Fibroblast of gingiva (primary cell): ENCODE measurements at regions not wholly inside any gene's neighbourhood (a gene's known extent, or its start where the extent isn't known, plus 50 kb on each side); places are given as distances from the start of the nearest gene placed in this dataset.

Experiments
- DNase-seq: peaks from one replicate; pipeline ENCODE4 v3.0.0-alpha.2; 2011; ENCODE audit warnings: low read depth

DNA sequence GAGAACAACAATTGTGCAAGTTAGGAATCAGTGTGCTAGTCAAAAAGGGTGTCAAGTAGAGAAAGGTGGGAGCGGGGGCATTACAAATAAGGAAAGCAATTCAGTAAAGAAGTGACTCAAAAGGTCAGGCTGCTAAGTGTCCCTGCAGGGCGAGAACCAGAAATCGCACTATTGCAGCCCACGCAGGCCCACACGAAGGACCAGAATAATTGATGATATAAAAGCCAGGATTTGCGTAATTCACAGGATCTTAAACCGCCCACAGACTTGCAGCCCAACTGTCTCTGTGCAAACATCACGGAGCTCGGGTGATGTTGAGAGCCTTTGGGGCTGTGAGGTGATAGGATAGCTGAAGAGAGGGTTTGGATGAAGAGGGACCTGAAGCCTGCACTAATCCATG, 349.0 kb downstream of the BRINP1 start:
- DNase-seq = no peak

DNA sequence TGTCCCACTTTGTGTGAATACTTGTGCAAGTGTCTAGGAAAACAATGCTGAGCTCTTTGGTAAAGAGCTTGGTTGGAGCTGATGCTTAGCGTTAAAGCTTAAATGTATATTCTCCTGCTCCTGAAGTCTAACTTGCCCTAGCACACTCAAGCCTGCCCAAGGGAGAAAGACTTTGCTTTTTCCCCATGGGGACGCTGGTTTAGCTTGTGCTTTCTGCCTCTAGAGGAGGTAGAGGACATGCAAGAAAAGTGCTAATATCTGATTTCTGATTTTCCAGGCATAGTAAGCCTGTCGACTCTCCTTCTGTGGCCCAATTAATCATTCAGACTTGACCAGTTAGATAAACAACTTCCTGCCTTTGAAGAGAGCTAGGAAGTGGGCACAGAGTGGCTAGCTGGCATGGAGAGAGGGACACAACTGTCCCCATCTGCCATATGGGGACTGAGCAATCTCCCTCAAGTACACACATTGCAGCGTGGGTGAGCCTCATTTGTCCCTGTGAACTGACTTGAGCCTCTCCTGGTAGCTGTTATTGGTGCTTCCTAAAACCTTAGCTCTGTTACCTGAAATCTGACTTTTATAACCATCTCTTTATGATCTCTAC, 348.4 kb downstream of the BRINP1 start:
- no peak for DNase-seq

DNA sequence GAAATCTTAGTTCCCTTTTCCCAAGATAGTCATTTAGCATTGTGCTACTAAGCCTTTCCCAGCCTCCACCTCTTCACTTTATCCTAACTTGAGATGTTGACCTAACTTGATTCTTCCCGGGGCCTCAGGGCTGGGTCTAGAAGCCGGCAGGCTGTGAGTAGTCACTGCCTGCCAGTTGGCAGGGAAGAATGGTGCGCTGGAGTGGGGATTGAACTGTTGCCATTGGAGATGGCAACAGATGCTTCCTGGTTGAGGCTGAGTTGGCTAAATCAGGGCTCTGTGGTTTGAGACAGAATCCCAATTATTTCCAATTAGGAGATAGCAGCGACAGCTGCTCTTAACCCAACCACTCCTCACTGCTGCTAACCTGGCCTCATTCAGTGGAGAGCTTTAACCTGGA, 343.1 kb downstream of the BRINP1 start:
- peak; percentile 52 for DNase-seq

DNA sequence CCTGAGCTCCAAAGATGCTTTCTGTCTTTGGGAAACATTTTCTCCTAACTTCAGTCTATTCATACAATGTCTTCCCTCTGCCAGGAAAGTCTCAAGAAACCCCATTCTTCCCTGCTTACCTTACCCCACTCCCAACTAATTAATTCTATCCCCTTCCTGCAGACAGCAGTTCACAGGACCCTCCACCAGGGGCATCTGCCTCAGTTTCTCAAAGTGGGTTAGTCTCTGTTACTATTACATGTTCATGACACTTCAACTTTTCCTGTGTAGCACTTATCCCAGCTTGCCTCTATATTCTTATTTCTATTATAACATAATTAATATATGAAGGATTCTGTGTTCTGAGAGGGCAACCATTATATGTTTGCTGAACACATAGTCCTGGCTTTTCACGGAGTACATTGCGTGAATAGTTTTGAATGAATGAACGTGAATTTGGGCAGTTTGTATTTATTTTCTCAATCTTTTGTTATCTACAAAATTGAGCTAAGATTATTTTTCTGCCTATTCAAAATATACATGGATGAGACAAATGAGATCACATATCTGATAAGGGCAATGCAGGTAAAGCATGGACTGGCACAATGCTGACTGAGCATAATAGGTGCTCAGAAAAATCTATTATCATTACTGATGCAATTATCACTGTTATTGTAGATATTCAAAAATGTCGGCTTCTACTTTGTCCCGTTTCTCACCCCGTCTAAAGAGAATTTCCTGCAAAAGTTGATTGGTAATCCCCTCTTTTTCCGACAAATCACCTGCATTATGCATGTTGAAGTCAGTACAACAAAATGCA, 341.1 kb downstream of the BRINP1 start:
- DNase-seq = no peak

DNA sequence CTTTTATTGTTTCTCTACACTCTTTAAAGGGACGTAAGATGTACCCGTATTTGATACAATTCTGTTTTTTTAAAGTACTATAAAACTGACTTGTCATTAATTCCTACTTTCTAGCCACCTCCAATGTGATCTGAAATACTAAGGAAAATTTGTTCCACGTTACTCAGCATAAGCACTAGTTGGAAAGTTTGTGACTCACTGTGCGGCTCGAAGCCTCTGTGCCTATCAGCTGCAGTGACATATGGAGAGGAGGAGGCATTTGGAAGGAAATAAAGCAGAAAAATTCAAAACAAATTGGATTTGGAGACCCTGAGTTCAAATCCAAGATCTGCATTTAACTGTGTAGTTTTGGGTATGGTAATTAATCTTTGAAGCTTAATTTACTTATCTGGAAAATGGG, 339.3 kb downstream of the BRINP1 start:
- DNase-seq = no peak

DNA sequence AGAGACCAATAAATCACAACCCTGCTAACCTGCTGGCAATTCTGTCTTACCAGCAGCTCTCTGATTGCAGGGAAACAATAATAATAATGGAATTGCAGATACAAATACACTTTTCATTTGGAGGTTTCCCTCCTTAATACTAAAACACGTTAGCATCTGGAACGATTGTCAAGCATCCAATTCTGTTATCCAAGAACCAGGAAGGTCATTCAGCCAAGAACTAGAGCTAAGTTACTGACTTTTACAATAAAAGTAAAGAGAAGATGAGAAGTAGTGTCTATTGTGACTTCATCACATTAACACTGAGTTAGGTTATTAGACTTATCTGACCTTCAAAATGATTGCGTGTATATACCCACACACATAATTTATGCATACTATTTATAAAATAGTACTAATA, 335.6 kb downstream of the BRINP1 start:
- no peak for DNase-seq

DNA sequence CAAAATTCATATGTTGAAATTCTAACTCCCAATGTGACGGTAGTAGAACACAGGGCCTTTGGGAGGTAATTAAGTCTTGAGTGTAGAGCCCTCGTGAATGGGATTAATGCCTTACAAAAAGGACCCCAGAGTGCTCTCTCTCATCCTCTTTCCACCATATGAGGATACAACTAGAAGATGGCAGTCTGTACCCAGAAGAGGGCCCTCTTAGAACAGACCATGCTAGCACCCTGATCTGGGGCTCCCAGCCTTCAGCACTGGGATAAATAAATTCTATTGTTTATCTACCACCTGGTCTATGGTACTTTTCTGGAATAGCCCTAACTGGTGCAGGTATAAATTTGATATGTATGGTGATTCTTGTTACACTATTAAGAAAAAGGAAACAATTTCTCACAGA, 332.3 kb downstream of the BRINP1 start:
- no peak for DNase-seq

DNA sequence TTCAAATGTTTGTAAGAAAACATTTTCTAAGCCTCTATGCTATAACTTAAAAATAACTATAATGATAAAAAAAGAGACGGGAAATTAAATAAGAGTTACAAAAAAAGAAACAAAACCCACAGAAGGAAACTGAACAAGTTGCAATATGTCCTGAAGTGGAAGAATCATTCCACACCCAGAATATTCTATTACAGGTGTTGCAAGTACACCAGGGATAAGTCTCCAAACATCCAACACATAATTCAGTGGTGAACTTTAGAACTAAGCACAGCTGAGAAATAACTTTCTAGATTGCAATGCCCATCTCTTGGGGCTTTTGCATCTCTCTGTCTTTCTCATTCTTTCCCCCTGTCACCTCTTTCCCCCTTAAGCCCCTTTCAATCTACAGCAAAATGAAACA, 325.2 kb downstream of the BRINP1 start:
- no peak for DNase-seq

DNA sequence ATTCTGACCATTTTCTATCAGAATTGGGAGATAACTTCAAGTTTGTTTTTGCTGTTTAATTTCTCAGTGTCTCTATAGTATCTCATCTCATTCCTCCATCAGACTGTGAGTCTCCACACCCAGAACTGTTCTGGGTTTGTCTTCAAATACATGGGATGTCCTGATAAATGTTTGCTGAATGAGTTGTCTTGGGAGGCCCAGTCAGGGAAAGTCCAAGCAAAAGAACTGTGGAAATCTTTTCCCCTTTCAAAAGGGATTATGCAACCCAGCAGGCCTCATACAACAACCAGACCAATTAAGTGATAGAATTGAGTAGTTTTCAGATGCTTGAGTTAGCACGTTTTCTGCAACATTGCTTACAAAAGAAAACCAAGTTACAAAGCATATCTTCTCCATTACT, 324.4 kb downstream of the BRINP1 start:
- no peak for DNase-seq

DNA sequence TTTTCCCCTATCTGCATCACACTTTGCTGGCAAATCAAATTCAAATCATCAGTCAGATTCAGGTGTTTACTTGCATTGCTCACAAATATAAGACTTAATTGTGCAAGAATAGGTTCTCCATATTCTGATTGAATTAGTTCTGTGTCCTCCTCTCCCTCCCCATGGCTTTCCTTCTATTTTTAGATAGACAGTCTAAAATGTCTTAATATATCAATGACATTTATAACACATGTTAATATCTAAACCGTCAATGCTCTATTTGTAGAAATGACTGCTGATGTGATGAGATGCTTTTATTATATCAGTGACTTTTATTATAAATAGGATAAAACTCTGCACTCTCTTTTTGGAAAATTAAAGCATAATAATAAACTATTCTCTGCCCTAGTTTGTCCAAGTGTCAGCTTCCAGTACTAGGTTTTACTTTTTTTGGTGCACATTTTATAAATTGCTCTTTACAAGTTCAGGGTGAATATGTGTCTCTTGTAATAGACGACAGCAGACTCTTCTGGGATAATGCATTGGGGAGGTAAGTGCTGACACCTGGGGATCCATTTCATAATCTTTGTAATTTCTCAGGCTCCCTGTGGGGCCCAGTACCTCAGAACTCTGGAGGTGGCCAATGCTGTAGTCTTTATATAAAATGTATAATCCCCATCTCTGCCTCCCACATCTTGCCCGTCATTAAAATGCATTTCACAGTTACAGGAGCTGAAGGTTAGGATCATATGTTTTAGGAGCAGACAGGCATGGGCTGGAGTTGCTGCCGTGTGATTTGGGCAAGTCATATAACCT, 321.5 kb downstream of the BRINP1 start:
- no peak for DNase-seq

DNA sequence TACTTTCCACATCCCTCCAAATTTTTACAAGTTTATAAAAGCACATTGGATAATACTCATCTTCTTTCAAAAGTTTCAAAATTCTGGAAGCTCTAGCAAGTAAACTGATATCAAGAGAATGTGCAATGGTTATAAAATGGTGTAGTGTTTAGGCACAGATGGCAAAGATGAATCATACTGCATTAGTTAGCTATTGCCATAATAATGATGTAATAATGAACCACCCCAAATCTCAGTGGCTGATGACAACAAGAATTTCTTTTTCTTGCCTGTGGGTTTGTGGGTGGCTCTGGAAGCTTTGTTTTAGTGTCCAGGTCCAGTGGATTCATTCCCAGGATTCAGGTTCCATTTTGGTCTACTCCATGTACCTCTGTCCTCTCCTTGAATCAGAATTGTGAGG, 319.0 kb downstream of the BRINP1 start:
- DNase-seq = no peak

DNA sequence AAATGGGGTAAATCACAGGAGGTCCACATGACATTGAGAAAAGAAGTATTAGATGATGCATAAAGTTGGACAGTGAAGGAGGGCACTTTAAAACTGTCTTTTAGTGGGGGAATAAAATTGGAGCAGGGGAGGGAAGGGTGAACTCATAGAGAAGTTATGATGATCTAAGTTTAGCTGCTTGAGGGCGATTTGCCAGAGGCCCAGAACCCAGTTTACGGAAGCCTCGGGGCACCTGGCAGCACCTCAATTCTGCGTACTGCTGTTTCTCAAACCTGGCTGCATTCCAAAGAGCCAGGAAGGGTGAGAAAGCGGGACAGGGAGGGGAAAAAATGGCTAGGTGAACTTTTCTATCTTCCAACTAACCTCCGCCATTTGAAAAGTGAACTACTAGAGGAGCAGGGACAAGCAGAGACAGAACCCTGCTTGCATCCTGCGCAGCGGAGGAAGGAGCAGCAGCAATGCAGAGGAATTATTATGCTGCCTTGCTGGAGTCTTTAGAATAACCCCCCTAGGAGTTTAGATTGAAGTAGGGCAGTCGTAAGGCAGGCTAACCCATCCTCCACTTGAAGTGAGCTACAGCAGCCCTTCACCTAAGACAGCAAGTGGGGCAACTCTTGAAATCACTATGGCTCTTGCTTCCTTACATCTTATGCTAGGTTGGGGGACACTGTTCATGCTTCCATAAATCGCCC, 316.8 kb downstream of the BRINP1 start:
- no peak for DNase-seq

DNA sequence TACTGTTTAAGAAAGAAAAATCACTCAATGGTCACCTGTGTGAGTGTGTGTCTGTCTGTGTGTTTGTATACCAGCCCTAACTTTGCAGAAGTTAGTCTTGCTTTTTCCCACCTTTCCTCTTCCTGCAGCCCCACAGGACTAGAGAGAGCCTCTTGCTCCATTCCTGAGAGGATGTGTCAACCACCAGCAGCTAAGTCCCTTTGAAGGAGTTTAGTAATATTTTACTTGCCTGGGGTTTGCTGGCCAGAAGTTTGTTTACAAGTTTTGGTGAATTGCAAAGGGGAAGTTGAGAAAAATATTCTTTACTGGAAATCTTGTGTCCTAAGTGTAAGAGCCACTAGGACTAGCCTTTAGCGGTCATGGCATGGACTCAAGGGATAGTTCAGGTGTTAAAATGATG, 316.2 kb downstream of the BRINP1 start:
- no peak for DNase-seq

DNA sequence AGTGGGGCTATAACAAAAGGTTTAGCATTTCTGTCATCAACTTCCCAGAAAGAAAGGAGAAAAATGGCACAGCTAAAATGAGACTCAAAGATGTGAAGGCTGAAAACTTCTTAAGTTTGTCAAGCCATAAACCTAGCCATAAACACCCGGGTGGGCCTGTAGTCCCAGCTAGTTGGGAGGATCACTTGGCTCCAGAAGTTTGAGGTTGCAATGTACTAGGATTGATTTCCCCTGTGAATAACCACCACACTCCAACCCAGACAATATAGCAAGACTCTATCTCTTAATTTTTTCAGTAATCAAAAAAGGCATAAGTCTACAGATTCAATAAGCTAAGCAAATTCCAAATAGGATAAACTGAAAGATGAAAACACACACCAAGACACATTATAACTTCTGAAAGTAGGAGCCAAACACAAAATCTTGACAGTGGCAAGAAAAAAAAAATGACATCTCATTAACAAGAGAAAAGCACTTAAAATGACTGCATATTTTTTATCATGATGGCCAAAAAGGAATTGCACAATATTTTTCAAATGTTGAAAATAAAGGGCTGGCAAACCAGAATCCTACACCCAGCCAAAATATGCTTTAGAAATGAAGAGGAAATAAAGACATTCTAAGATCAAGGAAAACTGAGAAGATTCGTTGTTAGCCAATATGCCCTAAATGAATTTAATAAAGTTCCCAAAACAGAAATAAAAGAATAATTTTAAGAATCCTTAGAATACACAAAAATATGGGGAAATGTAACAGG, 308.4 kb downstream of the BRINP1 start:
- DNase-seq = no peak

DNA sequence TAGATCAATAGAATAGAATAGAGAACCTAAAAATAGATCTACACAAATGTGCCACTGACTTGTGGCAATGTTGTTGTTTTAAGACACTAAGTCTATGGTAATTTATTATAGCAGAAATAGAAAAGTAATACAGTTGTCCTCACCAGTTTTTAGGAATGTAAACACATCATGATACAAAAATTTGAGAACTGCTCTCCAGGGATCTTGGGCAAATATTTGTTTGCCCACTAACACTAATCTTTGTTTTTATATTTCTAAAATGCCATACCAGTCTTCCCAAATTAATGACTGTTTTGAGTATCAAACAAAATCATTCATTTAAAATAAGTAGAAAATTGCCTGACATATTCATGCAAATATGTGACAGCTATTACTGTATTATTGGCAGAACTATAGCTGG, 297.6 kb downstream of the BRINP1 start:
- no peak for DNase-seq

DNA sequence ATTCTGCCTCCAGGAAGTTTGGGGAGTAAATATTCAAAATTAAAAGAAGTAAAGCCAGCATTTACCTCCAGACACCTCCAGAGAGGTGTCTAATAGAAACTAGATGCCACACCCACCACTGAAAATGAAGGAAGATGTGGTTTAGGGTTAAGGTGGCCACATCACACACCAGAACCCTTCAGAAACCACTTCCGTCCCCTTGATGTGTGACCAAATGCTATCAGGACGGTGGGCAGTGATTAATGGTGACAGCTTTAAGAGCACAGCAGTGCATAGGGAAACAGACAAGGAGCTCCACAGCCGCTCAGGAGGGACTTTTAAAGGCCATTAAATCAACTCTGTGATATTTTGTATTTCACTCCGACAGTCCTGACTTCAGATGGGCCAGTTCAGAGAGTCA, 295.2 kb downstream of the BRINP1 start:
- no peak for DNase-seq

DNA sequence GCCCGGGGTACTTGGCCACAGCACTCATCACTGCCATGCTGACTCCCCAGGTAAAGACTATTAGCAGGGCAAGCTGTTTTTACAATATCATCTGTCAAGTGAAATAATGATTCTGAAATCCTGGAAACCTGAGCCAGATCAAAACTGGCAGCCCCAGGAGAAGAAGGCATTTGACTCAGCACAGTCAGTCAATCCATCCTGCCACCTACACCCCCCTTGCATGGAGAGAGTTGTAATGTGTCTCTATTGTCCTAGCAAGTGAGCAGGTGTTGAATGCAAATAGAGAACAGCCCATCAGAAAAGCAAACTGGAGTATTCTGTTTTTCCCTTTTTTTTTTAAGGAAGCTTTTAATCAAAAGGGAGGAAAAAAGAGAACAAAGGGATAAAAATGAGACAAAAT, 291.2 kb downstream of the BRINP1 start:
- no peak for DNase-seq

DNA sequence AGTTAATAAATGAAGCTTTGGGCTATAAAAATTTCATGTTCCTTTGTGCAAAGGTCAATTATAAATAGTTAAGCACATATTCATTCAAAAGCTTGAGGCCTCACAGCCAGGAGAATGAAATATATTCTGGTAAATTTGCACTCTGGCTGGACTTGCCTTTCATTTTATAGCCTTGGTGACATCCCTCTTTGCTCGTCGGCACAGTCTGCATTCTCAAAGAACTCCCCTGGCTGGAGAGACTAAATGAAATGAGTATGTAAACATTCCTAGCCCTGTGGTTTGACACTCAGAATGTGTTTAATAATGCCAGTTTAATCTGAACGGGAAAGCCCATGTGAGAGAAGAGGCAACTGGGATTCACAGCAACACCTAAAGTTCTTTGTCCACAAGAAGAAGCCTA, 285.6 kb downstream of the BRINP1 start:
- DNase-seq = no peak

DNA sequence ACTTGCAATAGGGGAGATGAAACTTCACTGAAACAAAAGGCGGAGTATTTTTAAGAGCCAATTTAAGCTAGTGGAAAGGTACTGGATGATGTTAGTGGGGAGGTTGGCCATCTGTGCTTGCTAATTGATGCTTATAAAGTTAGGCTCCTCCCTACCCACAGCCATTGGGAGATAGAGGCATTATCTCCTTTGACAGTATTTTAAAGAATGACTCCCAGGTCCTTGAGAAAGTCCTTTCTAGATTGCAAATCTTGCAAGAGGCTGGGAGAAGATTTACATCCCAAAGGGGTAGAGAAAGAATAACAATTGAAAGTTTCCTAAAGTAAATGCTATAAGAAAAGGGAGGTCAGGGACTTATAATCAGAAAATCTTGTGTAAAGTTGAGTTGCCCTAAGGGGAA, 282.6 kb downstream of the BRINP1 start:
- no peak for DNase-seq

DNA sequence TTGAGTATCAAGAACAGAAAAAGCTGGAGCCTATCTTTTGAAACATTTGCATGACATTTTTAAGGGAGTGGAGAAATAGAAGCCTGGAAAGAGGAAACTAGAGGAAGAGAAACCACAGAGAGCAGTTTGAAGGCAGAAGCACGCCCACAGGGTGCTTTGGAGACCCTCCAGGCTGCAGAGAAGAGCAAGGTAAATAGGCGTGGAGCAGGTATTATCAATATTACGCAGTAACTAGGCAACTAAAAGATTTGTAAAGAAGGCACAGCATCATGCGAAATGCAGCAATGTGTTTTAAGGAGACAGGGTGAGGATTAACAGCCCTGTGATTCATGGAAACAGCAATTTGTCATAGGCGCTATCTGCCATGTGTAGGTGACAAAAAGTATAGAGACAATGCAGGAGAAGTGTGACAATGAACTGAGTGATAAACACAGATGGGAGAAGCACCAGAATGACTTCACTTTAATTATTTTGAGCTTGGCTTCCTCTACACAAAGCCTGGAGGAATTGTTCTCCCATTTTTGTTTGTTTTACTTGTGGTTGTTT, 281.2 kb downstream of the BRINP1 start:
- no peak for DNase-seq

DNA sequence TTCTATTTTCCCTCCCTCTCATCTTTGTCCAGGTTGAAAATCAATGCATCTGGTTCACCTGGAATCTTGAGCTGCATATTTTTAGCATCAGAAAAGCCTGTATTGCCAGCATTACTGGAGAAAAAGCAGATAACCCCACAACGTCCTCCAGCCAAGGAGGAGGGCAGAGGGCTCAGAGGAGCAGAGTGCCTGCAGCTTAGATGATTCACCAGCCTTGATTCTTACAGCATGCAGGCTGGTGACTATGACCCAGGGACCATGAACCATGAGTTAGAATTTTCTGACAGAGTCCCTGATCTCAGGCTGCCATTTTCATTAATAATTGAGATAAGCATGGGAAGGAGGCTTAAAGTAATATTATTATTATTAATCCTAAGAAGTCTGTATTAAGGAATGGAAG, 278.2 kb downstream of the BRINP1 start:
- no peak for DNase-seq

DNA sequence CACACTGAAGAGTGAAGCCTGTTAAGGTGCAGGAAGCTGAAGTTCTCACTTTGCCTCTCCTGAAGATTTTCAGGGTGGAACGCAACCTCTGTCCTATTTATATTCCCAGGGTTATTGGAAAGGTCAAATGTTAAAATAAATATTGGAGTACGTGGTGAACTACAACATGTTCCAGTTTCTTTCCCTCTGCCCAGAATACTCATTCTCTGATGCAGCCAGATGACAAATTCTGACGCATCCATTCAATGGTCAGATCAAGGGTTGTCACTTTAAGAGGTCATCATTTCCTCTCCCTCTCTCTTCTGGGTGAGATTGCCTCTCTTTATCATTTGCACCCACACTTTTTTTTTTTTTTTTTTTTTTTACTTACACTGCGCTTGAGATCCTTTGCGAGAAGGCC, 277.1 kb downstream of the BRINP1 start:
- no peak for DNase-seq
